ENCODE measurements at regions not wholly inside any gene's neighbourhood (a gene's known extent, or its start where the extent isn't known, plus 50 kb on each side); places are given as distances from the start of the nearest gene placed in this dataset.

- no peak for DNase-seq
These were observed 553.6 kb downstream of the TCERG1L start for GRCh38 chr10:130757821-130758489.

GRCh38 chr10:130758529-130758928 is 553.0 kb downstream of the TCERG1L start:
- no peak for DNase-seq

- no peak for DNase-seq
These were observed 550.4 kb downstream of the TCERG1L start for GRCh38 chr10:130761032-130761575.

- DNase-seq, result no peak
These were observed 549.7 kb downstream of the TCERG1L start for GRCh38 chr10:130761788-130762301.

- DNase-seq, result no peak
These were observed 549.0 kb downstream of the TCERG1L start for GRCh38 chr10:130762491-130762890.

- DNase-seq, result no peak
These were observed 548.5 kb downstream of the TCERG1L start for GRCh38 chr10:130763071-130763470.

GRCh38 chr10:130763491-130763890 is 548.0 kb downstream of the TCERG1L start:
- DNase-seq, result no peak

GRCh38 chr10:130764651-130765050 is 546.9 kb downstream of the TCERG1L start:
- DNase-seq, result no peak

- no peak for DNase-seq
These were observed 545.5 kb downstream of the TCERG1L start for GRCh38 chr10:130766071-130766470.

GRCh38 chr10:130767116-130767730 is 544.3 kb downstream of the TCERG1L start:
- DNase-seq, result no peak

GRCh38 chr10:130769146-130770017 is 542.1 kb downstream of the TCERG1L start:
- DNase-seq, result no peak

GRCh38 chr10:130770018-130770630 is 541.4 kb downstream of the TCERG1L start:
- DNase-seq, result no peak

- DNase-seq, result no peak
These were observed 540.0 kb downstream of the TCERG1L start for GRCh38 chr10:130771491-130771946.

GRCh38 chr10:130772056-130772455 is 539.5 kb downstream of the TCERG1L start:
- no peak for DNase-seq

GRCh38 chr10:130772676-130773075 is 538.8 kb downstream of the TCERG1L start:
- no peak for DNase-seq

GRCh38 chr10:130773941-130774340 is 537.6 kb downstream of the TCERG1L start:
- DNase-seq, result no peak

- no peak for DNase-seq
These were observed 536.6 kb downstream of the TCERG1L start for GRCh38 chr10:130774871-130775270.

GRCh38 chr10:130775311-130775710 is 536.2 kb downstream of the TCERG1L start:
- no peak for DNase-seq

- no peak for DNase-seq
These were observed 534.8 kb downstream of the TCERG1L start for GRCh38 chr10:130776724-130777123.

GRCh38 chr10:130777507-130778165 is 533.9 kb downstream of the TCERG1L start:
- DNase-seq, result no peak

- DNase-seq, result no peak
These were observed 533.4 kb downstream of the TCERG1L start for GRCh38 chr10:130778166-130778545.

- no peak for DNase-seq
These were observed 530.8 kb downstream of the TCERG1L start for GRCh38 chr10:130780763-130781162.
